ENCODE measurements at regions not wholly inside any gene's neighbourhood (a gene's known extent, or its start where the extent isn't known, plus 50 kb on each side); places are given as distances from the start of the nearest gene placed in this dataset.

GRCh38 chr2:7292154-7292691 lies 375.0 kb downstream of the RNF144A start:
- TF ChIP-seq YY1 (IDR thresholded peaks at IDR 0.05; ENCODE audit: insufficient read depth, insufficient read length) (no peak), SUZ12 (IDR thresholded peaks at IDR 0.05; ENCODE audit: extremely low read depth, insufficient read depth, insufficient read length) (no peak), ZNF274 (IDR thresholded peaks at IDR 0.05; ENCODE audit: low read depth, low read length) (no peak)

All from NT2/D1 (cell line).